ENCODE measurements at regions not wholly inside any gene's neighbourhood (a gene's known extent, or its start where the extent isn't known, plus 50 kb on each side); places are given as distances from the start of the nearest gene placed in this dataset.

DNA sequence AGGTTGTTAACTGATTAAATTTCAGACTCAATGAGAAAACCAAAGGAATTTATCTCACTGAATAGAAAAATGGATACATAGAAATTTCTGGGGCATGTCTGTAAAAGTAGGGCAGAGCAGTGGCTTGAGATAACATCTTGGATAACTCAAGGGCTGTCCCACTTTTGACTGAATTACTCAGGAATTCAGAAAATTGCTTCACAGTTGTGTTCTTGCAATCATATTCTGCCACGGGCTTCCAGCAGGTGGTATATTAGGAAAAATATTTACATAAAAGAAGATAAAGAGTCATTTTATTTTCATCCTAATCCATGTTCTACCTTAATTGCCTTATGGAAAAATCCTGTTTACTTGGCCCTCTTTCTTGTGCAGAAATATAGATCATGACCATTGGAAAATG lies 156.4 kb upstream of the AKIRIN2 start:
- ChIA-PET CTCF (no interaction called here), POLR2A (ENCODE audit: low non-redundant PET) (no interaction called here)
- Histone ChIP-seq H3K9me3 (ENCODE audit: low read depth, low read length, poor library complexity, severe bottlenecking) (no peaks in the 10 kb centered on the region), H3K4me1 (ENCODE audit: insufficient read depth, low read length, poor library complexity, severe bottlenecking) (no peaks in the 10 kb centered on the region), H3K27me3 (replicated peaks; ENCODE audit: insufficient read depth, low read depth, low read length, poor library complexity) (peaks cover 16% of the 10 kb centered on the region), H3K4me3 (ENCODE audit: low read depth, low read length, poor library complexity, severe bottlenecking) (no peak overlapping the region), H3K36me3 (ENCODE audit: insufficient read depth, low read length, poor library complexity, severe bottlenecking) (no peaks in the 10 kb centered on the region), H3K27ac (ENCODE audit: low read depth, low read length, poor library complexity, severe bottlenecking) (no peak overlapping the region)
- BruUV-seq (replicated peaks) = no TSS peak
- intact Hi-C loops (cut with micrococcal nuclease; ENCODE audit: unreplicated experiment) = no loop called here
- TF ChIP-seq EZH2 (IDR thresholded peaks at IDR 0.05; ENCODE audit: borderline replicate concordance, low read depth, low read length, poor library complexity, severe bottlenecking) = no peak
- TF ChIP-seq, protein P1, sequence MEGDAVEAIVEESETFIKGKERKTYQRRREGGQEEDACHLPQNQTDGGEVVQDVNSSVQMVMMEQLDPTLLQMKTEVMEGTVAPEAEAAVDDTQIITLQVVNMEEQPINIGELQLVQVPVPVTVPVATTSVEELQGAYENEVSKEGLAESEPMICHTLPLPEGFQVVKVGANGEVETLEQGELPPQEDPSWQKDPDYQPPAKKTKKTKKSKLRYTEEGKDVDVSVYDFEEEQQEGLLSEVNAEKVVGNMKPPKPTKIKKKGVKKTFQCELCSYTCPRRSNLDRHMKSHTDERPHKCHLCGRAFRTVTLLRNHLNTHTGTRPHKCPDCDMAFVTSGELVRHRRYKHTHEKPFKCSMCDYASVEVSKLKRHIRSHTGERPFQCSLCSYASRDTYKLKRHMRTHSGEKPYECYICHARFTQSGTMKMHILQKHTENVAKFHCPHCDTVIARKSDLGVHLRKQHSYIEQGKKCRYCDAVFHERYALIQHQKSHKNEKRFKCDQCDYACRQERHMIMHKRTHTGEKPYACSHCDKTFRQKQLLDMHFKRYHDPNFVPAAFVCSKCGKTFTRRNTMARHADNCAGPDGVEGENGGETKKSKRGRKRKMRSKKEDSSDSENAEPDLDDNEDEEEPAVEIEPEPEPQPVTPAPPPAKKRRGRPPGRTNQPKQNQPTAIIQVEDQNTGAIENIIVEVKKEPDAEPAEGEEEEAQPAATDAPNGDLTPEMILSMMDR (conservative IDR thresholded peaks at IDR 0.05; ENCODE audit: low read depth, low read length) = no peak
- no peak for DNase-seq (ENCODE audit: low spot score)

DNA sequence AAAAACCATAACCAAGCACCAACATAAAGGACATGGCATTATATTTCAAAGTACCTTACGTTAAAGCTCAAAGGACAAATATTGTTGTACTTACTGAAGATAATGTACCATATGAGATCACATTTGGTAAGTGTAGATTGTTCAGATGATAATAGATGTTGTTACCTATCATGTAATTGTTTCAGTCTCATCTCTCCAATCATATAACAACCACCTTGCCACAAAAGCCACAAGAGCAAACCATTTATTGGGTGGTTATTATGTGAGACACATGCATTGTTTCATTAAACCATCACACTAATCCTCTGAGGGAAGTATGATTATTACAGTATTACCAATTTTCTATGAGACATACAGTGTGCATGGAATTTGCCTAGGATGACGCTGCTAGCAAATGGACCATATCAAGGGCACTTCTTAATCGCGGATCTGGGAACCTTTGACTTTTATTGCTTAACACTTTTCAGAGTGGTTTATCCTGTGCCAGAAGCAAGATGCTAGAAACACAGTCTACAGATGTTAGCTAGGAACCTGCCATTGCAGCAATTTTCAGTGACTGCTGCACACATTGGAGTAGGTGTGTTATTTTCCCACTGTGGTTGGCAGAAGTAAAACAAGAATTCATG lies 149.8 kb upstream of the AKIRIN2 start:
- CTCF ChIA-PET = no interaction called here
- Histone ChIP-seq H3K4me1 (ENCODE audit: insufficient read depth, low read length, poor library complexity, severe bottlenecking) (no peaks in the 10 kb centered on the region), H3K9me3 (ENCODE audit: low read depth, low read length, poor library complexity, severe bottlenecking) (no peaks in the 10 kb centered on the region), H3K4me3 (ENCODE audit: low read depth, low read length, poor library complexity, severe bottlenecking) (no peak overlapping the region), H3K36me3 (ENCODE audit: insufficient read depth, low read length, poor library complexity, severe bottlenecking) (no peaks in the 10 kb centered on the region), H3K27me3 (replicated peaks; ENCODE audit: insufficient read depth, low read depth, low read length, poor library complexity) (no peaks in the 10 kb centered on the region), H3K27ac (ENCODE audit: low read depth, low read length, poor library complexity, severe bottlenecking) (no peak overlapping the region)
- POLR2A ChIA-PET (ENCODE audit: low non-redundant PET) = no interaction called here
- intact Hi-C loops (cut with micrococcal nuclease; ENCODE audit: unreplicated experiment) = no loop called here
- TF ChIP-seq, protein P1 (conservative IDR thresholded peaks at IDR 0.05; ENCODE audit: low read depth, low read length) = no peak
- TF ChIP-seq EZH2 (IDR thresholded peaks at IDR 0.05; ENCODE audit: borderline replicate concordance, low read depth, low read length, poor library complexity, severe bottlenecking) = no peak
- no peak for DNase-seq (ENCODE audit: low spot score)
- BruUV-seq (replicated peaks) = no TSS peak

DNA sequence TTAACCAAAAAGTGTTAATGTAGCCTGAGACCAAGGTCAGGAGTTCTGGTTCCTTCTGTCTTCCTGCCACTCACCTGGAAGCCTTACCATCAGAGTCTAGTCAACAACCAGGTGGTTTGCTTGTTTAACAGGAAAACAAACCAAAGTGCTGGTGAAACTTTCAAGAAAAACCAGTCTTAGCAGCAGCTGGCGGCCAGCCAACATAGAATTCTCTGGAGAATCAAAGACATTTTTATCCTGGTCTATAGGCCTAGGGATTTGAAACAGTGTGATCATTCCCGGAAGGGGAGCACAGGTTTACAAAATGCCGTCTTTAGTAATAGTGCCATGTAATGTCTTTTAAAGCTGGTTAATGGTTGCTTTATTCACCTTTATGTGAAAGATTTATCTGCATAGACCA lies 146.6 kb upstream of the AKIRIN2 start:
- Histone ChIP-seq H3K27me3 (replicated peaks; ENCODE audit: insufficient read depth, low read depth, low read length, poor library complexity) (no peaks in the 10 kb centered on the region), H3K4me3 (ENCODE audit: low read depth, low read length, poor library complexity, severe bottlenecking) (no peak overlapping the region), H3K27ac (ENCODE audit: low read depth, low read length, poor library complexity, severe bottlenecking) (no peak overlapping the region), H3K9me3 (ENCODE audit: low read depth, low read length, poor library complexity, severe bottlenecking) (no peaks in the 10 kb centered on the region), H3K4me1 (ENCODE audit: insufficient read depth, low read length, poor library complexity, severe bottlenecking) (no peaks in the 10 kb centered on the region), H3K36me3 (ENCODE audit: insufficient read depth, low read length, poor library complexity, severe bottlenecking) (no peaks in the 10 kb centered on the region)
- ChIA-PET CTCF (no interaction called here), POLR2A (ENCODE audit: low non-redundant PET) (no interaction called here)
- DNase-seq (ENCODE audit: low spot score) = peak; percentile 34
- intact Hi-C loops (cut with micrococcal nuclease; ENCODE audit: unreplicated experiment) = no loop called here
- TF ChIP-seq, protein P1 (conservative IDR thresholded peaks at IDR 0.05; ENCODE audit: low read depth, low read length) = no peak
- TF ChIP-seq EZH2 (IDR thresholded peaks at IDR 0.05; ENCODE audit: borderline replicate concordance, low read depth, low read length, poor library complexity, severe bottlenecking) = no peak
- BruUV-seq (replicated peaks) = no TSS peak
